CD4-positive, alpha-beta T cell treated with Interleukin-21 for 1 hour (primary cell): ENCODE measurements at regions not wholly inside any gene's neighbourhood (a gene's known extent, or its start where the extent isn't known, plus 50 kb on each side); places are given as distances from the start of the nearest gene placed in this dataset.

Source experiments
- DNase-seq: peaks from one replicate; pipeline ENCODE4 v3.0.0-alpha.2; 2020

GRCh38 chr7:121488111-121488650 lies 92.1 kb upstream of the FAM3C start:
- no peak for DNase-seq

- DNase-seq: no peak
Measured at GRCh38 chr7:121486590-121486989, 90.5 kb upstream of the FAM3C start.

- no peak for DNase-seq
Measured at GRCh38 chr7:121485467-121486243, 89.5 kb upstream of the FAM3C start.

- DNase-seq: no peak
Measured at GRCh38 chr7:121484089-121484763, 88.1 kb upstream of the FAM3C start.

GRCh38 chr7:121480566-121481335 lies 84.6 kb upstream of the FAM3C start:
- no peak for DNase-seq

- DNase-seq: no peak
Measured at GRCh38 chr7:121480058-121480457, 84.0 kb upstream of the FAM3C start.

- no peak for DNase-seq
Measured at GRCh38 chr7:121479466-121479865, 83.4 kb upstream of the FAM3C start.

- DNase-seq: no peak
Measured at GRCh38 chr7:121475806-121476205, 79.7 kb upstream of the FAM3C start.

- no peak for DNase-seq
Measured at GRCh38 chr7:121474301-121474673, 78.2 kb upstream of the FAM3C start.

- DNase-seq: no peak
Measured at GRCh38 chr7:121473645-121474300, 77.7 kb upstream of the FAM3C start.

- no peak for DNase-seq
Measured at GRCh38 chr7:121466455-121466854, 70.3 kb upstream of the FAM3C start.

- DNase-seq: no peak
Measured at GRCh38 chr7:121459148-121459547, 63.0 kb upstream of the FAM3C start.

- DNase-seq: no peak
Measured at GRCh38 chr7:121456785-121457359, 60.8 kb upstream of the FAM3C start.

GRCh38 chr7:121456015-121456414 lies 59.9 kb upstream of the FAM3C start:
- DNase-seq: no peak

GRCh38 chr7:121452389-121452788 lies 56.3 kb upstream of the FAM3C start:
- no peak for DNase-seq

GRCh38 chr7:121451367-121452094 lies 55.4 kb upstream of the FAM3C start:
- DNase-seq: no peak

GRCh38 chr7:121450631-121451198 lies 54.6 kb upstream of the FAM3C start:
- no peak for DNase-seq

GRCh38 chr7:121449735-121450240 lies 53.7 kb upstream of the FAM3C start:
- no peak for DNase-seq

- DNase-seq: no peak
Measured at GRCh38 chr7:121449329-121449728, 53.2 kb upstream of the FAM3C start.

GRCh38 chr7:121448429-121448828 lies 52.3 kb upstream of the FAM3C start:
- DNase-seq: no peak

GRCh38 chr7:121447911-121448300 lies 51.8 kb upstream of the FAM3C start:
- no peak for DNase-seq
